GM06990 (cell line): ENCODE measurements at regions not wholly inside any gene's neighbourhood (a gene's known extent, or its start where the extent isn't known, plus 50 kb on each side); places are given as distances from the start of the nearest gene placed in this dataset.

Source experiments
- DNase-seq: peaks from one replicate; pipeline ENCODE4 v3.0.0-alpha.2; 2011; ENCODE audit not compliant: insufficient read length; ENCODE audit errors: extremely low read depth
- H3K27me3 ChIP-seq: replicated peaks from 2 replicates; pipeline ENCODE4 v1.6.0; 2011; ENCODE audit warnings: low read length; ENCODE audit not compliant: control insufficient read depth, insufficient read depth
- H3K36me3 ChIP-seq: 2 replicates; pipeline ENCODE4 v1.5.1; 2011; ENCODE audit warnings: low read length; ENCODE audit not compliant: control insufficient read depth, insufficient read depth
- H3K4me3 ChIP-seq: replicated peaks from 2 replicates; pipeline ENCODE4 v1.5.1; 2011; ENCODE audit warnings: low read depth, mild to moderate bottlenecking, control low read depth, low read length
- CTCF ChIP-seq: IDR thresholded peaks from 2 replicates; pipeline ENCODE4 v1.5.1; 2011; ENCODE audit warnings: low read length, control low read depth, mild to moderate bottlenecking, inconsistent platforms; ENCODE audit not compliant: insufficient read depth, poor library complexity, severe bottlenecking

DNA sequence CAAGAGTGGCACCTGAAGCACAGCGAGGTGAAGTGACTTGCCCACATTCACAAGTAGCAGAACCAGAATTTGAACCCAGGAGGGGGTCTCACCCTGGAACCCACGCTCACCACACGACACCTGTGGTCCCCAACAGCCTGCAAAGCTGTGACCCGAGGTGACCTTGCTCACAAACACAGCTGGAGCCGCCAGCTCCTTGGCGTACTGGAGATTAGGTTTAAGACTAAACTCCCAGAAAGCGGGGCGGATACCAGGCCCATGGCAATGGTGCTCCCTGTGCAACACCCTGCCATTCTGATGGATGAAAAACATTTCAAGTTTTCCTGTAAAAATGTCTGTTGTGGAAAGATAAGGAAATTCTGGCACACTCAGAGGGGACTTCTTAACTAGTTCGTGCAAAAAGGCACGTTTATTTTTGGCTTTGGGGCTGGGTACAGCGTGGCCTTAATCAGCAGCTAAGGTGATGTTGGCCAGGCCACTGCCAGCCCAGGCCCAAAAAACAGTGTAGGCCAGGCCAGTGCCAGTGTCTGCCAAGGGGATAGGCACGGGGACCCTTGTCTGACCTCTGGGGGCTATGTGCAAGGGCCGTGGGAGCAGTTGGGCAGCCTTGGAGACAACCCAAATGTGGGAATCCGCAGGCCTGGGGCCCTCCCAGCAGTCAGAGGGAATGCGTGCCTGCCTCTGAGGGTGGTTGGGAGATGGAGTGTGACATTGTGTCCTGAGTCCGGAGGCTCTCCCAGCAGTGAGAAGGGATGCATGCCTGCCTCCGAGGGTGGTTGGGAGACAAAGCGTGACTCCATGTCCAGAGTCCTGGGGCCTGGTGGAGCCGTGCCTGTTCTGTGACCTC, 185.0 kb upstream of the HS6ST1 start:
- no peaks in the 10 kb centered on the region; the same call in 1 of the 2 replicates for H3K27me3 ChIP-seq
- no peaks in the 10 kb centered on the region for H3K36me3 ChIP-seq
- no peak for TF ChIP-seq CTCF
- DNase-seq: no peak
- no peak overlapping the region for H3K4me3 ChIP-seq

DNA sequence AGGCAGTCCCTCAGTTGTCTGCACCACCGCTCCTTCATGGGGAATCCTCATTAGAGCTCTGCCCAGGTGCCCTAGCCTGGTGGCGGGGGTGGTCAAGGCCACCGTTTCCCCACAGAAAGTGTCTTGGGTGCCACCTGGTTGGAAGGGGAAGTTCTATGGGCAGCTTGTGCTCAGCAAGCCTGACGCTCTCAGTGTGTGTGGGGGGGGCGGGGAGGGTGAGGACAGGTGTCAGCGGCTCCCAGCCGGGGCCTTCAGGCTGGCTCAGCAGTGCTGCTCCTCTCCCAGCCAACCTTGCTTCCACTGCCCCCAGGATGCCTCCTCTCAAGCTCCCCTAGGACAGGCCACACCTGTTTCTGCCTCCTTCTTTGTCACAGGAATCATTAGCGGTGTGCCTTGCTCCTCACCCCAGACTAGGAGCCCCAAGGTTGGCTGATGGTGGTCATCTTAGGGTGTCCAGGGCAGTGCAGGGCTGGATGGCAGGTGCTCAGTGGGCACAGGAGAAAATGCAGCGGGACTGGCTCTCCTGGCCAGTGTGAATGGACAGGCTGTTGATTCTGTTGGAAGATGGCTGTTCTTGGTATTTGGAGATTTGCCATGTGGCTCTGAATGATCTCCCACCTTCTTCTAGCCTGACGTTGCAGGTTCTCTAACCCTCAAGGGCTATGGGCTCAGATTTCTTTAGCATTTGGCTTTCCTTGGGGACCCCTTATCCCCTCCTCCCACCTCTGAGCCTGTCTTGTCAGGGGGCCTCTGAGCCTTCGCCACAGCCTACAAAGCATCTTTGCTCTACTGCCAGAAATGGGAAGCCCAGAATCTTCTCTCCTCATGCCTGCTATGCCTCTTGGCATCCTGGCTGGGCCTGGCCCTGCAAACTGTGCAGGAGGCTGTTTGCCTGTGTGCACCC, 185.8 kb upstream of the HS6ST1 start:
- Histone ChIP-seq H3K36me3 (no peaks in the 10 kb centered on the region), H3K4me3 (no peak overlapping the region), H3K27me3 (no peaks in the 10 kb centered on the region; the same call in 1 of the 2 replicates)
- TF ChIP-seq CTCF: no peak
- peak; percentile 42 for DNase-seq

DNA sequence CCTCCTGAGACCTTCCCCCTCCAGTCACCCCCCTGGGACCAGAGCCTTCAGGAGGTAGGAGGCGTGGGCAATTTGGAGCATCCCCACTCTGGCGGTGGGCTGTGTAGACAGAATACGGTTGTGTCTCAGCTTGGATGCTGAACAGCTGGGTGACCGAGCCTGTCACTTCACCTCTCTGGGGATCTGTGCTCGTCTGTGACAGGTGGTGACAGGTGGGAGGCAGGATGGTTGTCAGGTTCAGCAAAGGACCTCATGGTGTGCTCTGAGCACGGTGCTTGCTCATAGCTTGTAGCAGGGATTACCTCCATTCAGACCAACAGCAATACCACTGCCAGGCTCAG, 186.5 kb upstream of the HS6ST1 start:
- no peaks in the 10 kb centered on the region for H3K36me3 ChIP-seq
- no peak overlapping the region for H3K4me3 ChIP-seq
- no peaks in the 10 kb centered on the region; the same call in 1 of the 2 replicates for H3K27me3 ChIP-seq
- no peak for TF ChIP-seq CTCF
- no peak for DNase-seq

DNA sequence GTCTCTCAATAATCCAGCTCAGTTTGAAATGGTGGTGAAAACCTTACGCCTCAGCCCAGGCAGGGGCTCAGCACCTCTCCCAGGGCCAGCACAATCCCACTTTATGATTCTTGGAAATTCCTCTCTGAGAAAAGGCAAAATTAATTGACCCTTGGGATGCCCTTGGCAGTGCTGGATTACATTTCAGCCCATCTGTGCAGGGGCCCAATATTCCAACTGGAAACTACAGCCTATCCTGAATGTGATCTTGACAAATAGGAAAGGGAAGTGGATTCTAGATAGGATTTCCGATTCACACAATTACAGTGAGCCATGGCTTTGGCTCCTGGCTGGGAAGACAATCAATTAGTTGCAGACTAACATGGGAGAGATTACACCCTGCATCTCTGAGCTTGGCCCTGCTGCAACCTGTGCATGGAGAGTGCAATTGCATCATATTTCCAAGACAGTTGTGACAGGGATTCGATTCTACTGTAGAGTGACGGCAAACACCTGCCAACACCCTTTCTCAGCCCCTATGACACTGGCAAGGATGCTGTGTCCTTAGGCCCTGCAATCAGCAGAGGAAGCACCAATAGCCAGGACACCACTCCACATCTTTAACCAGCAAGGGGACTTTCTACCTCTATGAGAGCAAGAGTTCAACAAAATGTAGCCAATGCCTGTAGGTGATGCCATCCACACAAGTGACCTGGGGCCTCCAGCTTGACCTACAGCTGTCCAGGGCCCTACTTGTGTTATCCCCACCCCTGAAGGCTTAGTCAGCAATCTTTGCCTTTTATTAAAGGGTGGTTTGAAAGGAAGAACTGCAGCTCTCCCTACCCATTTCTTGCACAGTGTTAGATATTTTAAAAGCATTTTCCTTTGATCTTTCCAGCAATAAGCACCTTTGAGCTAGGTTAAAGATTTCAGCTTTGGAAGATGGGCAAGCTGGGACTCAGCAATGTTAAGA, 187.2 kb upstream of the HS6ST1 start:
- no peak for DNase-seq
- no peak overlapping the region for H3K4me3 ChIP-seq
- no peak for TF ChIP-seq CTCF
- no peaks in the 10 kb centered on the region; the same call in 1 of the 2 replicates for H3K27me3 ChIP-seq
- no peaks in the 10 kb centered on the region for H3K36me3 ChIP-seq

DNA sequence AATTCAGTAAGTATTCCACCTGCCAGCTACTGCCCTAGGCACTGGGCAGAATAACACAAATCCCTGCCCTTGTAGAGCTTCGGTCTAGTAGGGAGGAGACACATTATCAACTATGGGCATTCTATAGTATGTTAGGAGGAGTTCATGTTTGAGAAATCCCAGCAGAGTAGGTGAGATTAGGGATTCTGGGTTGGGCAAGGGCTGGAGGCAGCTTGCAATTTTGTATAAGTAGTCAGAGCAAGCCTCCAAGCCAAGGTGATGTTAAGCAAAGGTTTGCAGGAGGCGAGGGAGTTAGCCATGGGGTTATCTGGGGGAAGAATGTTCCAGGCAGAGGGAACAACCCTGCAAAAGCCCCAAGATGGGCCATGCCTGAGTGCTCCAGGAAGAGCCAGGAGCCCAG, 187.9 kb upstream of the HS6ST1 start:
- no peaks in the 10 kb centered on the region for H3K27me3 ChIP-seq
- TF ChIP-seq CTCF: no peak
- DNase-seq: no peak
- no peak overlapping the region for H3K4me3 ChIP-seq
- H3K36me3 ChIP-seq: no peaks in the 10 kb centered on the region
